PC-3 (cell line): ENCODE measurements at regions not wholly inside any gene's neighbourhood (a gene's known extent, or its start where the extent isn't known, plus 50 kb on each side); places are given as distances from the start of the nearest gene placed in this dataset.

Source experiments
- ATAC-seq: fragments of 200-7000 bp; cut with Tn5 transposase; 2 replicates; pipeline ENCODE4 v1.9.1; 2020; ENCODE audit warnings: mild to moderate bottlenecking, moderate library complexity
- BruUV-seq: library from RNA; stranded (reverse); fragments of 400-500 nt; replicated peaks from 2 replicates; lab custom pipeline; 2021; lab: Mats Ljungman, UMichigan
- CTCF ChIA-PET: fragments of 300-600 bp; sonication (Branson Sonifier 250); formaldehyde crosslinking; loops from one replicate; lab custom pipeline; 2022; ENCODE audit warnings: antibody characterized with exemption; lab: Charles Lee
- POLR2A ChIA-PET: fragments of 300-600 bp; sonication (Branson Sonifier 250); formaldehyde crosslinking; loops from one replicate; lab custom pipeline; 2022; ENCODE audit warnings: antibody characterized with exemption; ENCODE audit not compliant: unreplicated experiment; lab: Charles Lee
- DNase-seq: peaks from one replicate; pipeline ENCODE4 v3.0.0-alpha.2; 2015
- H2AFZ ChIP-seq: fragments of 300-600 bp; sonication (generic); 2 replicates; pipeline ENCODE4 v1.6.0; 2016; ENCODE audit warnings: antibody characterized with exemption, low read length
- H3F3A ChIP-seq: fragments of 300-600 bp; sonication (generic); one replicate; pipeline ENCODE4 v1.6.0; 2017; ENCODE audit warnings: antibody characterized with exemption, low read length, control low read depth, mild to moderate bottlenecking; ENCODE audit not compliant: unreplicated experiment
- H3K27ac ChIP-seq: fragments of 300-600 bp; sonication (generic); 2 replicates; pipeline ENCODE4 v1.5.1; 2016; ENCODE audit warnings: mild to moderate bottlenecking, low read length
- H3K27me3 ChIP-seq: fragments of 300-600 bp; sonication (generic); 2 replicates; pipeline ENCODE4 v1.6.1; 2016; ENCODE audit warnings: low read length, mixed read lengths
- H3K36me3 ChIP-seq: fragments of 300-600 bp; sonication (generic); 2 replicates; pipeline ENCODE4 v1.6.1; 2016; ENCODE audit warnings: low read depth, mixed run types, low read length, mixed read lengths
- H3K4me1 ChIP-seq: fragments of 300-600 bp; sonication (generic); 2 replicates; pipeline ENCODE4 v1.5.1; 2016; ENCODE audit warnings: low read length; ENCODE audit not compliant: insufficient read depth
- H3K4me2 ChIP-seq: fragments of 300-600 bp; sonication (generic); 2 replicates; pipeline ENCODE4 v1.6.0; 2016; ENCODE audit warnings: low read length
- H3K4me3 ChIP-seq: fragments of 300-600 bp; sonication (generic); 2 replicates; pipeline ENCODE4 v1.5.1; 2016; ENCODE audit warnings: mild to moderate bottlenecking, low read length, mixed read lengths
- H3K79me2 ChIP-seq: fragments of 300-600 bp; sonication (generic); 2 replicates; pipeline ENCODE4 v1.6.1; 2017; ENCODE audit warnings: low read length, mixed read lengths
- H3K9ac ChIP-seq: fragments of 300-600 bp; sonication (generic); 2 replicates; pipeline ENCODE4 v1.6.0; 2016; ENCODE audit warnings: mild to moderate bottlenecking, low read length
- H3K9me2 ChIP-seq: fragments of 300-600 bp; sonication (generic); replicated peaks from 2 replicates; pipeline ENCODE4 v1.6.1; 2016; ENCODE audit warnings: mixed run types, low read length, mixed read lengths
- H3K9me3 ChIP-seq: fragments of 300-600 bp; sonication (generic); 2 replicates; pipeline ENCODE4 v1.6.1; 2016; ENCODE audit warnings: low read length, mixed read lengths
- H4K20me1 ChIP-seq: fragments of 300-600 bp; sonication (generic); 2 replicates; pipeline ENCODE4 v1.6.1; 2016; ENCODE audit warnings: low read length, mixed read lengths
- EZH2 ChIP-seq: fragments of 300-600 bp; sonication (generic); IDR thresholded peaks from one replicate; pipeline ENCODE4 v1.6.1; 2017; ENCODE audit warnings: antibody characterized with exemption, mild to moderate bottlenecking, low read length; ENCODE audit not compliant: unreplicated experiment
- EZH2phosphoT487 ChIP-seq: fragments of 300-600 bp; sonication (generic); IDR thresholded peaks from 2 replicates; pipeline ENCODE4 v1.6.1; 2018; ENCODE audit warnings: mild to moderate bottlenecking, antibody characterized with exemption, low read length, borderline replicate concordance
- intact Hi-C: fragments of 100-400 bp; cut with micrococcal nuclease; formaldehyde crosslinking; loops from 2 replicates; pipeline ENCODE4 v1.9.0; 2023
- TF ChIP-seq, protein P1 (sequence below): fragments of 300-600 bp; sonication (generic); conservative IDR thresholded peaks from 2 replicates; pipeline ENCODE4 v1.5.1; 2017; ENCODE audit warnings: antibody characterized with exemption, low read depth, mild to moderate bottlenecking, low read length

GRCh38 chr3:40938591-40938990 lies 260.7 kb upstream of the CTNNB1 start:
- H3K9ac ChIP-seq = no peak overlapping the region
- TF ChIP-seq EZH2phosphoT487 = no peak
- TF ChIP-seq, protein P1, sequence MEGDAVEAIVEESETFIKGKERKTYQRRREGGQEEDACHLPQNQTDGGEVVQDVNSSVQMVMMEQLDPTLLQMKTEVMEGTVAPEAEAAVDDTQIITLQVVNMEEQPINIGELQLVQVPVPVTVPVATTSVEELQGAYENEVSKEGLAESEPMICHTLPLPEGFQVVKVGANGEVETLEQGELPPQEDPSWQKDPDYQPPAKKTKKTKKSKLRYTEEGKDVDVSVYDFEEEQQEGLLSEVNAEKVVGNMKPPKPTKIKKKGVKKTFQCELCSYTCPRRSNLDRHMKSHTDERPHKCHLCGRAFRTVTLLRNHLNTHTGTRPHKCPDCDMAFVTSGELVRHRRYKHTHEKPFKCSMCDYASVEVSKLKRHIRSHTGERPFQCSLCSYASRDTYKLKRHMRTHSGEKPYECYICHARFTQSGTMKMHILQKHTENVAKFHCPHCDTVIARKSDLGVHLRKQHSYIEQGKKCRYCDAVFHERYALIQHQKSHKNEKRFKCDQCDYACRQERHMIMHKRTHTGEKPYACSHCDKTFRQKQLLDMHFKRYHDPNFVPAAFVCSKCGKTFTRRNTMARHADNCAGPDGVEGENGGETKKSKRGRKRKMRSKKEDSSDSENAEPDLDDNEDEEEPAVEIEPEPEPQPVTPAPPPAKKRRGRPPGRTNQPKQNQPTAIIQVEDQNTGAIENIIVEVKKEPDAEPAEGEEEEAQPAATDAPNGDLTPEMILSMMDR = no peak
- no peaks in the 10 kb centered on the region for H3K36me3 ChIP-seq
- ChIA-PET CTCF (no interaction called here), POLR2A (no interaction called here)
- intact Hi-C loops = no loop called here
- H3K9me3 ChIP-seq = no peaks in the 10 kb centered on the region
- H3K9me2 ChIP-seq = no peaks in the 10 kb centered on the region
- H4K20me1 ChIP-seq = no peaks in the 10 kb centered on the region
- H3K27ac ChIP-seq = no peak overlapping the region
- no peaks in the 10 kb centered on the region for H3F3A ChIP-seq
- H3K4me1 ChIP-seq = peaks cover 10% of the 10 kb centered on the region; the same call in 1 of the 2 replicates
- no peaks in the 10 kb centered on the region for H3K27me3 ChIP-seq
- DNase-seq (no peak), ATAC-seq (no peak)
- H3K4me2 ChIP-seq = no peak overlapping the region
- H3K79me2 ChIP-seq = no peaks in the 10 kb centered on the region
- BruUV-seq = no TSS peak
- H2AFZ ChIP-seq = no peak overlapping the region
- H3K4me3 ChIP-seq = no peak overlapping the region

DNA sequence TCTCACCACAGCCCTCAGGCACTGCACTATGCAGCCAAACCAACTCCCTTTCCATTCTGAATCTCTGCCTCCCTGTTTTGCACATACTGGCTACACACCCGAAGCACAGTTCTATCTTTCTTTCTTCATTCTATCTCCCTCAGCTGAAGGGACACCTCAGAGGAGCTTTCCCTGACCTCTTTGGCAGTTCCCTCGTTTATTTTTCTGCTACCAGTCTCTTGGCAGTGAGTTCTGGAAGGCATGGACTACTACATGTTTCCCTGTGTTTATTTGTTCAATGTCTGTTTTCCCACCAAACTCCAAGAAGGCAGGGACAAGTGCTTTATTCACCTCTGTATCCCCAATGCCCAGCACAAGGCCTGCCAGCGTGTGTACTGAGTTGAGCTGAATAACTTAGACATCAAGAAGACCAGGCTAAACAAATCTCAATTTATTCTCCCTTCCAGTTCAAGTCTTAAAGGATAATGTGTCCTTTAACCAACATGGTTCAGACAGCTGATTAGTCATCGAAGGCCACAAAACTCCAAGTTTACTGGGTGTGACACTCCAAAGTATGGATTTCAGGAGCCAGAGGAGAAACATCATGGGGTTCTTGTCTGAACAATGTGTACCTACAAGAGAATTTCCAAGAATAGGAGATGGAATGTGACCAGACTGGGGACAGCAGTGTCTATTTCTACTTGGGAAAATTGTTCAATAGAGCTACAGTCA lies 260.1 kb upstream of the CTNNB1 start:
- intact Hi-C loops = no loop called here
- no TSS peak for BruUV-seq
- ChIA-PET CTCF (no interaction called here), POLR2A (no interaction called here)
- Histone ChIP-seq H3K79me2 (no peaks in the 10 kb centered on the region), H3K4me1 (peaks cover 10% of the 10 kb centered on the region; the same call in 1 of the 2 replicates), H3K27ac (no peak overlapping the region), H3K4me2 (no peak overlapping the region), H3K27me3 (no peaks in the 10 kb centered on the region), H2AFZ (peak overlapping the region; percentile 7; the same call in 1 of the 2 replicates), H3K9ac (no peak overlapping the region), H3K9me2 (no peaks in the 10 kb centered on the region), H4K20me1 (no peaks in the 10 kb centered on the region), H3K9me3 (no peaks in the 10 kb centered on the region), H3F3A (no peaks in the 10 kb centered on the region), H3K4me3 (no peak overlapping the region), H3K36me3 (no peaks in the 10 kb centered on the region)
- DNase-seq = peak; percentile 55
- TF ChIP-seq EZH2phosphoT487 = no peak
- no peak for ATAC-seq

GRCh38 chr3:40939741-40940130 lies 259.6 kb upstream of the CTNNB1 start:
- ATAC-seq (no peak), DNase-seq (no peak)
- H3K9me3 ChIP-seq = no peaks in the 10 kb centered on the region
- no peak for TF ChIP-seq EZH2phosphoT487
- TF ChIP-seq EZH2 = no peak
- TF ChIP-seq, protein P1 = no peak
- H3K9me2 ChIP-seq = no peaks in the 10 kb centered on the region
- H3K27ac ChIP-seq = no peak overlapping the region
- CTCF ChIA-PET = no interaction called here
- peaks cover 10% of the 10 kb centered on the region; the same call in 1 of the 2 replicates for H3K4me1 ChIP-seq
- H4K20me1 ChIP-seq = no peaks in the 10 kb centered on the region
- BruUV-seq = no TSS peak
- no peak overlapping the region for H3K4me3 ChIP-seq
- no peaks in the 10 kb centered on the region for H3F3A ChIP-seq
- H3K4me2 ChIP-seq = no peak overlapping the region
- peak overlapping the region; percentile 7; the same call in 1 of the 2 replicates for H2AFZ ChIP-seq
- no peak overlapping the region for H3K9ac ChIP-seq
- no peaks in the 10 kb centered on the region for H3K36me3 ChIP-seq
- intact Hi-C loops = no loop called here
- H3K79me2 ChIP-seq = no peaks in the 10 kb centered on the region
- H3K27me3 ChIP-seq = no peaks in the 10 kb centered on the region
- POLR2A ChIA-PET = no interaction called here
